DOHH2 (cell line): ENCODE measurements at regions not wholly inside any gene's neighbourhood (a gene's known extent, or its start where the extent isn't known, plus 50 kb on each side); places are given as distances from the start of the nearest gene placed in this dataset.

Experiments
- CTCF ChIP-seq: fragments of 200-600 bp; sonication (generic); IDR thresholded peaks from one replicate; pipeline ENCODE4 v1.5.1; 2014; ENCODE audit warnings: antibody characterized with exemption, mild to moderate bottlenecking, low read depth, low read length; ENCODE audit not compliant: poor library complexity, severe bottlenecking
- EZH2phosphoT487 ChIP-seq: fragments of 200-600 bp; sonication (generic); IDR thresholded peaks from 2 replicates; pipeline ENCODE4 v1.6.1; 2017; ENCODE audit warnings: borderline replicate concordance, mild to moderate bottlenecking, antibody characterized with exemption, low read length, moderate library complexity, mixed read lengths

GRCh38 chr1:57644667-57645066 lies 220.8 kb upstream of the DAB1 start:
- TF ChIP-seq CTCF: no peak
- TF ChIP-seq EZH2phosphoT487: no peak
